ENCODE measurements at regions not wholly inside any gene's neighbourhood (a gene's known extent, or its start where the extent isn't known, plus 50 kb on each side); places are given as distances from the start of the nearest gene placed in this dataset.
A peak's percentile ranks its signal among the peaks of the same experiment; 100 is the strongest.

DNA sequence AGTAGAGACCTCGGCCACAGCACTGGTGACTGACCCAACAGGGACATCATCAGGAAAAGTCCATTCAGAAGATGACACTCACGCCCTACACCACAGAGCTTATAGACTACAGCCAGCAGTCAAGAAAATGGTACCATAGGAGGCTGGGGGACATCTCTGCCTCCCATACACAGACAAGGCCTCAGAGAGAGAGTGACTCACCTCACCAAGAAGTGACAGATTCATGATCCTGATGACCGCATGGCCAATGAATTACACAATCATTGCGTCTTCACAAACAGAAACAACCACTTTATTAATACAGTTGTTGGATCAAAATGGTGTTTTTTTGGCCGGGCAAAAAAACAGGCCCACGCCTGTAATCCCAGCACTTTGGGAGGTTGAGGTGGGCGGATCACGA, 260.8 kb upstream of the TSHZ3 start:
- ATAC-seq: no peak
- no peaks in the 10 kb centered on the region for H3K27me3 ChIP-seq
- WGBS, 2 donors (ENCODE audit: low coverage in 1 of 2): 95 to 100% methylated on average over 2 to 5 of the region's 8 CpGs

GRCh38 chr19:31611046-31611877, 262.0 kb upstream of the TSHZ3 start:
- H3K27ac ChIP-seq: no peak overlapping the region
- TF ChIP-seq POLR2A (IDR thresholded peaks at IDR 0.05) (no peak), POLR2AphosphoS5 (IDR thresholded peaks at IDR 0.05) (no peak), EP300 (IDR thresholded peaks at IDR 0.05) (no peak)
- TF ChIP-seq, protein P1, sequence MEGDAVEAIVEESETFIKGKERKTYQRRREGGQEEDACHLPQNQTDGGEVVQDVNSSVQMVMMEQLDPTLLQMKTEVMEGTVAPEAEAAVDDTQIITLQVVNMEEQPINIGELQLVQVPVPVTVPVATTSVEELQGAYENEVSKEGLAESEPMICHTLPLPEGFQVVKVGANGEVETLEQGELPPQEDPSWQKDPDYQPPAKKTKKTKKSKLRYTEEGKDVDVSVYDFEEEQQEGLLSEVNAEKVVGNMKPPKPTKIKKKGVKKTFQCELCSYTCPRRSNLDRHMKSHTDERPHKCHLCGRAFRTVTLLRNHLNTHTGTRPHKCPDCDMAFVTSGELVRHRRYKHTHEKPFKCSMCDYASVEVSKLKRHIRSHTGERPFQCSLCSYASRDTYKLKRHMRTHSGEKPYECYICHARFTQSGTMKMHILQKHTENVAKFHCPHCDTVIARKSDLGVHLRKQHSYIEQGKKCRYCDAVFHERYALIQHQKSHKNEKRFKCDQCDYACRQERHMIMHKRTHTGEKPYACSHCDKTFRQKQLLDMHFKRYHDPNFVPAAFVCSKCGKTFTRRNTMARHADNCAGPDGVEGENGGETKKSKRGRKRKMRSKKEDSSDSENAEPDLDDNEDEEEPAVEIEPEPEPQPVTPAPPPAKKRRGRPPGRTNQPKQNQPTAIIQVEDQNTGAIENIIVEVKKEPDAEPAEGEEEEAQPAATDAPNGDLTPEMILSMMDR (IDR thresholded peaks at IDR 0.05): no peak
- H3K36me3 ChIP-seq: no peaks in the 10 kb centered on the region
- WGBS, 2 donors (ENCODE audit: low coverage in 1 of 2): 67 to 74% methylated on average over 3 of the region's 3 CpGs
- no peak for ATAC-seq
- H3K4me1 ChIP-seq: no peaks in the 10 kb centered on the region
- no peak overlapping the region for H3K4me3 ChIP-seq
- H3K27me3 ChIP-seq: no peaks in the 10 kb centered on the region
- no peaks in the 10 kb centered on the region for H3K9me3 ChIP-seq

More for the DNA sequence above, 260.8 kb upstream of the TSHZ3 start:
- Histone ChIP-seq H3K36me3 (no peaks in the 10 kb centered on the region), H3K4me3 (no peak overlapping the region), H3K9me3 (no peaks in the 10 kb centered on the region), H3K27ac (no peak overlapping the region), H3K4me1 (no peaks in the 10 kb centered on the region)
- TF ChIP-seq POLR2AphosphoS5 (IDR thresholded peaks at IDR 0.05) (no peak), POLR2A (IDR thresholded peaks at IDR 0.05) (no peak), EP300 (IDR thresholded peaks at IDR 0.05) (no peak)
- TF ChIP-seq, protein P1 (IDR thresholded peaks at IDR 0.05): no peak

DNA sequence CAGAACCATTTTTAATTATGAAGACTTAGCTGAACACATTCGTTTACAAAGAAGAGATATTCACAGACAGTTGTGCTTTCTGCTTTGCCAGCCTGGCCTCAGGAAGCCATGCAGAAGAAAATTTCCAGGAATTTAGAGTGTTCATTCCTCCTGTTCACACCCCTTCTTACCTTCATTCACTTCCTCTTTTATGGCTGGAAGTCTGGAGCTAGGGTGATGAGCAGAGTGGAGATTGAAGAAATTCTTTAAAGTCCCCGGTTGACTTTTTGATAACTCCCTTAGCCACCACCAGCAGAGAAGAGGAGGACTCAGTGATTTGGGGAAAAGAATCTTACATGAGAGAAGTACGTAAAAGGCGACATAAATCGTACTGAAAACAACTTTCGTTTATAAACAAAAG, 263.6 kb upstream of the TSHZ3 start:
- TF ChIP-seq POLR2AphosphoS5 (IDR thresholded peaks at IDR 0.05) (no peak), EP300 (IDR thresholded peaks at IDR 0.05) (no peak)
- H3K9me3 ChIP-seq: no peaks in the 10 kb centered on the region
- H3K27me3 ChIP-seq: no peaks in the 10 kb centered on the region
- no peaks in the 10 kb centered on the region for H3K4me1 ChIP-seq
- H3K27ac ChIP-seq: no peak overlapping the region
- ATAC-seq: no peak
- no peak overlapping the region for H3K4me3 ChIP-seq
- H3K36me3 ChIP-seq: no peaks in the 10 kb centered on the region
- 76% methylated on average over 4 to 6 of the region's 6 CpGs for WGBS, 2 donors (ENCODE audit: low coverage in 1 of 2)

DNA sequence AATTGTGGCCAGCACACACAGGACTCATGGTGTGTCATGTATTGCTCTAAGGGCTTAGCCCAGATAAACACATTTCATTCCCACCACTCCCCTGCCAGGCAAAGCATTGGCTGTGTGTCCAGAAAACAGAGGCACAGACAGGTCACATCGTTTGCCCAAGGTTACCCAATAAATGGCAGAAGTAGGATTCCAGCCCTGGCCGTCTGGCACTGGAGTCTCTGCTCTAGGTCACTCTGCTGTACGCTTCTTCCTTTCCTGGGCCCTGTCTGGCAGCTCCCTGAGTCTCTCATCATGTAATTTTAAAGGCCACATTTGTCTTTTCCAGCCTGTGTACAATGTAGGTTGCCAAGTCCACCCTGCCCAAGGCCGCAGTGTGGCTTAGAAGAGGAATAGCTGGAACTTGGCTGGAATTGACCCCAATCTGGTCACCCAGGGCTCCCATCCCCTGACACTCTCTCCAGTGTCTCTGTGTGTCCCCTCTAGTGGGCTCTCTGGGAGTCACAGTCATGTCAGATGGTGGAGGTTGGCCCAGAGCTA, 264.5 kb upstream of the TSHZ3 start:
- H3K4me1 ChIP-seq: no peaks in the 10 kb centered on the region
- H3K9me3 ChIP-seq: no peaks in the 10 kb centered on the region
- TF ChIP-seq POLR2AphosphoS5 (IDR thresholded peaks at IDR 0.05) (peak; percentile 13), POLR2A (IDR thresholded peaks at IDR 0.05) (no peak), EP300 (IDR thresholded peaks at IDR 0.05) (no peak)
- TF ChIP-seq, protein P1 (IDR thresholded peaks at IDR 0.05): no peak
- H3K27me3 ChIP-seq: no peaks in the 10 kb centered on the region
- 57% methylated on average over 4 of the region's 4 CpGs; no CpG with 5 or more reads in 1 of the 2 donors for WGBS, 2 donors (ENCODE audit: low coverage in 1 of 2)
- H3K27ac ChIP-seq: no peak overlapping the region
- H3K36me3 ChIP-seq: no peaks in the 10 kb centered on the region
- ATAC-seq: no peak
- no peak overlapping the region for H3K4me3 ChIP-seq

DNA sequence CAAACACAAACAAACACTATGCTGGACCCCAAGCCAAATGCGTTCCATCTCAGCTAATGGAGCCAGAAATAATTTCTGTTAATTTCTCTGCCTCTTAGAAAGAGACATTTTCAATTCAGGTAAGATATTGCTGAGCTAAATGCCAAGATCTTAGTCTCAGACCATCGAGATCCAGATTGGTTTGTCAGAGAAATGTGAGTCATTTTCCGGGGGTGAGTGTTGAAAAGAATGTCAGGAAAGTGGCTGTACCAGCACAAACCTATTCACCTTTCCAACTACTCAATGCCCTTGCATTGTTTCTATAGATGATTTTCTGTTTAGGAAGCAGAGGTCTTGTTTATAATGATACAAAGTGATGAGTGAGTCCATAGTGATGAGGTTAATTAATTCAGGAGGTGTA, 266.8 kb upstream of the TSHZ3 start:
- no peak overlapping the region for H3K4me3 ChIP-seq
- ATAC-seq: no peak
- WGBS, 2 donors (ENCODE audit: low coverage in 1 of 2): 68 to 82% methylated on average over 3 of the region's 3 CpGs
- H3K4me1 ChIP-seq: no peaks in the 10 kb centered on the region
- H3K27ac ChIP-seq: no peak overlapping the region
- H3K9me3 ChIP-seq: no peaks in the 10 kb centered on the region
- TF ChIP-seq EP300 (IDR thresholded peaks at IDR 0.05) (no peak), POLR2A (IDR thresholded peaks at IDR 0.05) (no peak), POLR2AphosphoS5 (IDR thresholded peaks at IDR 0.05) (no peak)
- TF ChIP-seq, protein P1 (IDR thresholded peaks at IDR 0.05): no peak
- no peaks in the 10 kb centered on the region for H3K36me3 ChIP-seq
- no peaks in the 10 kb centered on the region for H3K27me3 ChIP-seq

Data from gastroesophageal sphincter (tissue), 4 donors.